ENCODE measurements at regions not wholly inside any gene's neighbourhood (a gene's known extent, or its start where the extent isn't known, plus 50 kb on each side); places are given as distances from the start of the nearest gene placed in this dataset.

DNA sequence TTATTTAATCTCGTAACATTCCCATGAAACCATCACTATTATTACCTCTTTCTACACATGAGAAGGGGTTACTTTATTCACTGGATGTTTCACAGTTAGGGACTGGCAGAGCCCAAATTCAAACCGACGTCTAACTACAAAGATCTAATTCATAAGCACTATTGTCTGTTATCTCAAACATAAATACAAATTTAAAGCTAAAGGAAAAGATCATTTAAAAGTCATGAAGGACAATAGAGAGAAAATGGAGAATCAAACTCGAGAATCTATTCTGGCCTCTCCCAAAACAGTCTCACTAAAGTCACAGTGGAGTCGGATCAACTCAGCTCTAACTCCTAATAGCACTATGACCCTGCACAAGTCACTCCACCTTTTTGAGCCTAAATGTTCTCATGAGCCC, 287.7 kb downstream of the ZIC4 start:
- Histone ChIP-seq H3K4me3 (ENCODE audit: low read depth, low read length) (no peak overlapping the region), H3K27me3 (ENCODE audit: control insufficient read depth, insufficient read depth, low read length) (no peaks in the 10 kb centered on the region), H3K9me3 (ENCODE audit: control insufficient read depth, insufficient read depth, low read length) (no peaks in the 10 kb centered on the region), H3K27ac (ENCODE audit: low read depth, low read length) (no peak overlapping the region)
- DNase-seq (ENCODE audit: low read depth, low spot score): no peak
- POLR2A ChIA-PET: no interaction called here
- TF ChIP-seq, protein P1, sequence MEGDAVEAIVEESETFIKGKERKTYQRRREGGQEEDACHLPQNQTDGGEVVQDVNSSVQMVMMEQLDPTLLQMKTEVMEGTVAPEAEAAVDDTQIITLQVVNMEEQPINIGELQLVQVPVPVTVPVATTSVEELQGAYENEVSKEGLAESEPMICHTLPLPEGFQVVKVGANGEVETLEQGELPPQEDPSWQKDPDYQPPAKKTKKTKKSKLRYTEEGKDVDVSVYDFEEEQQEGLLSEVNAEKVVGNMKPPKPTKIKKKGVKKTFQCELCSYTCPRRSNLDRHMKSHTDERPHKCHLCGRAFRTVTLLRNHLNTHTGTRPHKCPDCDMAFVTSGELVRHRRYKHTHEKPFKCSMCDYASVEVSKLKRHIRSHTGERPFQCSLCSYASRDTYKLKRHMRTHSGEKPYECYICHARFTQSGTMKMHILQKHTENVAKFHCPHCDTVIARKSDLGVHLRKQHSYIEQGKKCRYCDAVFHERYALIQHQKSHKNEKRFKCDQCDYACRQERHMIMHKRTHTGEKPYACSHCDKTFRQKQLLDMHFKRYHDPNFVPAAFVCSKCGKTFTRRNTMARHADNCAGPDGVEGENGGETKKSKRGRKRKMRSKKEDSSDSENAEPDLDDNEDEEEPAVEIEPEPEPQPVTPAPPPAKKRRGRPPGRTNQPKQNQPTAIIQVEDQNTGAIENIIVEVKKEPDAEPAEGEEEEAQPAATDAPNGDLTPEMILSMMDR (IDR thresholded peaks at IDR 0.05; ENCODE audit: low read depth, low read length): no peak
- CTCF ChIA-PET: interaction anchor here (1.5 to 2.0 kb wide), 2 partner anchors 10 to 73 kb away, joined by 4 to 14 read pairs; no protein-coding TSS in a partner anchor

- POLR2A ChIA-PET: no interaction called here
- no peaks in the 10 kb centered on the region for H3K9me3 ChIP-seq (ENCODE audit: control insufficient read depth, insufficient read depth, low read length)
- no peaks in the 10 kb centered on the region for H3K27me3 ChIP-seq (ENCODE audit: control insufficient read depth, insufficient read depth, low read length)
- H3K27ac ChIP-seq (ENCODE audit: low read depth, low read length): no peak overlapping the region
- H3K4me3 ChIP-seq (ENCODE audit: low read depth, low read length): no peak overlapping the region
- TF ChIP-seq, protein P1 (IDR thresholded peaks at IDR 0.05; ENCODE audit: low read depth, low read length): no peak
- no peak for DNase-seq (ENCODE audit: low read depth, low spot score)
- CTCF ChIA-PET: interaction anchor here (1.5 to 2.0 kb wide), 2 partner anchors 11 to 74 kb away, joined by 4 to 14 read pairs; no protein-coding TSS in a partner anchor
These were observed 288.7 kb downstream of the ZIC4 start for GRCh38 chr3:147117631-147118030.

DNA sequence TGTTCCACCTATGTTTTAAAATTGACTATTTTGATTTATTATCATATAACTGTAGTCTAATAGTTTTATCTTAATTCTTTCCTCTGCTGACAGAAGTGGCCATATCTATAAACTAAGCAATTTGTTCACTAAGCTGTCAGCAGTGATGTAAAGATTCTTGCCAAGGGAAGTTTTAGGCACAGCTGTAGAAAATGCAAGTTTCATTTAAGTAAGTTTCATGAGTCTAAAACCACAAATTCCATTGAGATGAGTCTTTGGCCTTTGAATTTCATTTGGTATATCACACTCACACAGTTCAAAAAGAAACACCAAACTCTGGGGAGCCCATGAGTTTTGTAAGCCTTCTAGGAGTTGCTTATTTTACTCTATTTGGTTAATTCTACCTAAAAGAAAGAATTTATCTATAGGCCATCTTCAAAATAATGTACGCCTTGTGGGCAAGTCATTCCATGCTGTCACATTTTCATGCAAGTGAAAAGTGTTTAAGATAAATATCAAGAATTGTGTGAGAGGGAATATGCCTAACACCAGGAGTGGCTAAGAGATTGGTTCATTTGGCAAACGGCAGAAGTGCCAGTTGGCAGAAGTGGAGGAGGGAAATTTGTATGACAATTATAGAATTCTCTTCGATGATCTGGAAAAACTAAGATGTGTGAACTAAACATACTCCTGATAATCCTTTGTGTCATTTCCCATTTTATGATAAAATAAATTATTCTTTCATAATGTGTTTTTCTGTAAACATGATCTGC, 292.9 kb downstream of the ZIC4 start:
- ChIA-PET CTCF (interaction anchor here (1.8 kb wide), 1 partner anchor 78 kb away, joined by 13 read pairs; no protein-coding TSS in a partner anchor), POLR2A (no interaction called here)
- no peaks in the 10 kb centered on the region for H3K9me3 ChIP-seq (ENCODE audit: control insufficient read depth, insufficient read depth, low read length)
- H3K4me3 ChIP-seq (ENCODE audit: low read depth, low read length): no peak overlapping the region
- no peak overlapping the region for H3K27ac ChIP-seq (ENCODE audit: low read depth, low read length)
- no peaks in the 10 kb centered on the region for H3K27me3 ChIP-seq (ENCODE audit: control insufficient read depth, insufficient read depth, low read length)
- peak; percentile 75 for DNase-seq (ENCODE audit: low read depth, low spot score)
- TF ChIP-seq, protein P1 (IDR thresholded peaks at IDR 0.05; ENCODE audit: low read depth, low read length): no peak

DNA sequence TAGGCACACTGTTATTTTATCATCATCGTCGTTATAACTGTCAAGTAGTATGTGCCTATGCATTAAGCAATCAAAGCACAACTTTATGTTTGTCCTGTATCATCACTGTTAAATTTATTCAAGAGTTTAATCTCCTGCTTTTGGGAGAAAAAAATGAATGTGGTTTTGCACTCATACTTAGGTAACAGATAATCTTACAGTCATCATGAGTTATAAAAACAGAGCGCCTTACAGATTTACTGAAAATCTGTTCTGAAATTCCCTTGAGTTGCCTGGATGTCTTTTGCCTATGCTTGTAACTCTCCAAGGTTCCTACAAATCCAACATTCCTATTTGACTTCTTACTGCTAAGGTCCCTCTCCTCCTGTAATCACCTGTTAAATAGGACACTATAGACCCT, 307.3 kb downstream of the ZIC4 start:
- CTCF ChIA-PET: no interaction called here
- no peak overlapping the region for H3K27ac ChIP-seq (ENCODE audit: low read depth, low read length)
- H3K27me3 ChIP-seq (ENCODE audit: control insufficient read depth, insufficient read depth, low read length): no peaks in the 10 kb centered on the region
- TF ChIP-seq, protein P1 (IDR thresholded peaks at IDR 0.05; ENCODE audit: low read depth, low read length): no peak
- H3K9me3 ChIP-seq (ENCODE audit: control insufficient read depth, insufficient read depth, low read length): no peaks in the 10 kb centered on the region
- POLR2A ChIA-PET: no interaction called here
- DNase-seq (ENCODE audit: low read depth, low spot score): no peak
- no peak overlapping the region for H3K4me3 ChIP-seq (ENCODE audit: low read depth, low read length)

- Histone ChIP-seq H3K9me3 (ENCODE audit: control insufficient read depth, insufficient read depth, low read length) (no peaks in the 10 kb centered on the region), H3K27ac (ENCODE audit: low read depth, low read length) (no peak overlapping the region), H3K4me3 (ENCODE audit: low read depth, low read length) (no peak overlapping the region), H3K27me3 (ENCODE audit: control insufficient read depth, insufficient read depth, low read length) (no peaks in the 10 kb centered on the region)
- no peak for DNase-seq (ENCODE audit: low read depth, low spot score)
- TF ChIP-seq, protein P1 (IDR thresholded peaks at IDR 0.05; ENCODE audit: low read depth, low read length): no peak
- POLR2A ChIA-PET: no interaction called here
- CTCF ChIA-PET: no interaction called here
These were observed 315.9 kb downstream of the ZIC4 start for GRCh38 chr3:147090461-147090860.
